GM21367 (cell line): ENCODE measurements at regions not wholly inside any gene's neighbourhood (a gene's known extent, or its start where the extent isn't known, plus 50 kb on each side); places are given as distances from the start of the nearest gene placed in this dataset.

Source experiments
- ATAC-seq: cut with Tn5 transposase; IDR thresholded peaks from one replicate; pipeline ENCODE4 v1.9.1; 2021; ENCODE audit not compliant: unreplicated experiment

GRCh38 chr18:45227001-45227742 is 388.1 kb upstream of the SLC14A2 start:
- ATAC-seq, result no peak

- no peak for ATAC-seq
Observed at GRCh38 chr18:45228796-45229388, 386.4 kb upstream of the SLC14A2 start.

- no peak for ATAC-seq
Observed at GRCh38 chr18:45231617-45232016, 383.7 kb upstream of the SLC14A2 start.

- ATAC-seq, result no peak
Observed at GRCh38 chr18:45232061-45232460, 383.2 kb upstream of the SLC14A2 start.

- no peak for ATAC-seq
Observed at GRCh38 chr18:45236676-45237075, 378.6 kb upstream of the SLC14A2 start.

- ATAC-seq, result no peak
Observed at GRCh38 chr18:45237343-45238098, 377.8 kb upstream of the SLC14A2 start.

- no peak for ATAC-seq
Observed at GRCh38 chr18:45241271-45241670, 374.0 kb upstream of the SLC14A2 start.

GRCh38 chr18:45241982-45242565 is 373.2 kb upstream of the SLC14A2 start:
- ATAC-seq, result no peak

- ATAC-seq, result no peak
Observed at GRCh38 chr18:45243340-45244110, 371.8 kb upstream of the SLC14A2 start.

- ATAC-seq, result no peak
Observed at GRCh38 chr18:45245091-45245511, 370.2 kb upstream of the SLC14A2 start.

- ATAC-seq, result no peak
Observed at GRCh38 chr18:45248240-45248903, 366.9 kb upstream of the SLC14A2 start.

GRCh38 chr18:45249246-45249661 is 366.0 kb upstream of the SLC14A2 start:
- no peak for ATAC-seq

- ATAC-seq, result no peak
Observed at GRCh38 chr18:45250479-45250878, 364.8 kb upstream of the SLC14A2 start.

GRCh38 chr18:45251236-45251635 is 364.0 kb upstream of the SLC14A2 start:
- no peak for ATAC-seq

- ATAC-seq, result no peak
Observed at GRCh38 chr18:45252474-45252873, 362.8 kb upstream of the SLC14A2 start.

- no peak for ATAC-seq
Observed at GRCh38 chr18:45253056-45253565, 362.2 kb upstream of the SLC14A2 start.

- no peak for ATAC-seq
Observed at GRCh38 chr18:45253973-45254708, 361.1 kb upstream of the SLC14A2 start.

- ATAC-seq, result no peak
Observed at GRCh38 chr18:45254709-45255082, 360.6 kb upstream of the SLC14A2 start.

GRCh38 chr18:45255197-45255890 is 359.9 kb upstream of the SLC14A2 start:
- no peak for ATAC-seq
